HepG2 (cell line): ENCODE measurements at regions not wholly inside any gene's neighbourhood (a gene's known extent, or its start where the extent isn't known, plus 50 kb on each side); places are given as distances from the start of the nearest gene placed in this dataset.

ENCODE experiments used
- ATAC-seq: fragments of 200-7000 bp; cut with Tn5 transposase; 3 replicates; pipeline ENCODE4 v1.9.1; 2020; ENCODE audit warnings: mild to moderate bottlenecking, moderate library complexity
- BruUV-seq: library from RNA; stranded (reverse); fragments of 400-500 nt; replicated peaks from 2 replicates; lab custom pipeline; 2021; lab: Mats Ljungman, UMichigan
- CTCF ChIA-PET: fragments of 300-600 bp; formaldehyde crosslinking; extraction: SDS; loops from one replicate; lab custom pipeline; 2021; ENCODE audit warnings: low total read pairs, inconsistent platforms, low intra/inter-chr PET ratio; lab: Yijun Ruan, JAX
- POLR2A ChIA-PET: fragments of 350-600 bp; sonication (Branson Sonifier 250); formaldehyde crosslinking; loops from one replicate; lab custom pipeline; 2020; ENCODE audit warnings: antibody characterized with exemption, inconsistent platforms; lab: Yijun Ruan, JAX
- DNase-seq: peaks from one replicate; pipeline ENCODE4 v3.0.0-alpha.2; 2015; ENCODE audit warnings: low spot score
- FAIRE-seq: peaks from 3 replicates; lab custom pipeline; 2011; peaks lifted over from hg19 to GRCh38; lab: Jason Lieb, UNC
- H2AFZ ChIP-seq: one replicate; pipeline ENCODE4 v1.6.1; 2011; ENCODE audit warnings: low read length, inconsistent platforms
- H3K27ac ChIP-seq: fragments of 300-600 bp; 3 replicates; pipeline ENCODE4 v1.8.0; 2011; ENCODE audit warnings: mixed run types, mild to moderate bottlenecking, mixed read lengths, low read length, inconsistent platforms; ENCODE audit not compliant: insufficient read depth; ENCODE audit errors: extremely low read length
- H3K27me3 ChIP-seq, 2 experiments: fragments of 200-600 bp in 1 of 2; 2 replicates in 1 of 2; 3 replicates in 1 of 2; pipeline versions ENCODE4 v1.6.0 to v1.8.0; 2011; ENCODE audit warnings: low read length in 2 of 2, mild to moderate bottlenecking in 2 of 2, moderate library complexity in 2 of 2, inconsistent platforms in 1 of 2; ENCODE audit not compliant: insufficient read depth in 2 of 2, control insufficient read depth in 1 of 2
- H3K36me3 ChIP-seq, 2 experiments: fragments of 200-600 bp in 1 of 2; replicated peaks in 1 of 2; 2 replicates in 1 of 2; 3 replicates in 1 of 2; pipeline versions ENCODE4 v1.5.1 to v1.8.0; 2011; ENCODE audit warnings: low read length in 2 of 2, inconsistent platforms in 1 of 2; ENCODE audit not compliant: insufficient read depth in 2 of 2, control insufficient read depth in 1 of 2
- H3K4me1 ChIP-seq: 2 replicates; pipeline ENCODE4 v1.5.1; 2012; ENCODE audit warnings: low read length, inconsistent platforms; ENCODE audit not compliant: insufficient read depth
- H3K4me2 ChIP-seq: 2 replicates; pipeline ENCODE4 v1.6.0; 2011; ENCODE audit warnings: low read depth, low read length, inconsistent platforms
- H3K4me3 ChIP-seq, 3 experiments: fragments of 200-600 bp in 1 of 3; sonication (generic), shearing (Covaris generic) in 1 of 3; replicated peaks in 1 of 3; 2 replicates each; pipeline ENCODE4 v1.5.1; 2011 to 2016; ENCODE audit warnings: low read length in 3 of 3, inconsistent platforms in 2 of 3, low read depth in 2 of 3, mild to moderate bottlenecking in 2 of 3, control low read depth in 1 of 3, mixed read lengths in 1 of 3; ENCODE audit not compliant: insufficient read depth in 1 of 3
- H3K79me2 ChIP-seq: one replicate; pipeline ENCODE4 v1.6.1; 2011; ENCODE audit warnings: low read length, inconsistent platforms; ENCODE audit not compliant: insufficient read depth
- H3K9ac ChIP-seq: 2 replicates; pipeline ENCODE4 v1.6.0; 2011; ENCODE audit warnings: mild to moderate bottlenecking, low read depth, low read length, inconsistent platforms; ENCODE audit not compliant: insufficient read depth
- H3K9me3 ChIP-seq: 2 replicates; pipeline ENCODE4 v1.5.1; 2012; ENCODE audit warnings: mild to moderate bottlenecking, low read length
- H4K20me1 ChIP-seq: 2 replicates; pipeline ENCODE4 v1.6.0; 2011; ENCODE audit warnings: inconsistent platforms, mild to moderate bottlenecking, low read length, moderate library complexity; ENCODE audit not compliant: insufficient read depth
- DMAP1 ChIP-seq: IDR thresholded peaks from 2 replicates; pipeline ENCODE4 v1.6.1; 2016
- DPF2 ChIP-seq: sonication (generic); formaldehyde crosslinking; IDR thresholded peaks from 2 replicates; pipeline ENCODE4 v1.4.0; 2020; ENCODE audit warnings: mild to moderate bottlenecking, low read depth, missing genetic modification reagents, borderline replicate concordance
- ETV6 ChIP-seq: sonication (generic); formaldehyde crosslinking; conservative IDR thresholded peaks from 2 replicates; pipeline ENCODE4 v1.4.0; 2020; ENCODE audit warnings: missing genetic modification reagents
- FOSL2 ChIP-seq: sonication (generic); formaldehyde crosslinking; IDR thresholded peaks from 2 replicates; pipeline ENCODE4 v1.4.0; 2020; ENCODE audit warnings: missing genetic modification reagents
- GMEB2 ChIP-seq: IDR thresholded peaks from 2 replicates; pipeline ENCODE4 v1.6.1; 2016; ENCODE audit warnings: missing biosample characterization, missing genetic modification reagents, low read depth
- HCFC1 ChIP-seq: fragments of 150-350 bp; IDR thresholded peaks from 2 replicates; pipeline ENCODE4 v1.6.1; 2014; ENCODE audit warnings: low read depth, low read length
- KLF11 ChIP-seq: IDR thresholded peaks from 2 replicates; pipeline ENCODE4 v1.6.1; 2016; ENCODE audit warnings: missing compliant biosample characterization
- PAF1 ChIP-seq: IDR thresholded peaks from 2 replicates; pipeline ENCODE4 v1.6.1; 2016; ENCODE audit warnings: missing genetic modification reagents, missing compliant biosample characterization
- PHF21A ChIP-seq: sonication (generic); formaldehyde crosslinking; IDR thresholded peaks from 2 replicates; pipeline ENCODE4 v1.5.0; 2020; ENCODE audit warnings: mild to moderate bottlenecking, missing genetic modification reagents
- SALL1 ChIP-seq: sonication (generic); formaldehyde crosslinking; IDR thresholded peaks from 2 replicates; pipeline ENCODE4 v1.8.0; 2022; ENCODE audit warnings: mild to moderate bottlenecking, missing genetic modification reagents
- ZNF33B ChIP-seq: sonication (generic); formaldehyde crosslinking; IDR thresholded peaks from 2 replicates; pipeline ENCODE4 v1.5.1; 2020; ENCODE audit warnings: mild to moderate bottlenecking, missing genetic modification reagents
- ZNF546 ChIP-seq: sonication (generic); formaldehyde crosslinking; conservative IDR thresholded peaks from 2 replicates; pipeline ENCODE4 v1.8.1; 2023; ENCODE audit warnings: mild to moderate bottlenecking, missing genetic modification reagents
- ZNF605 ChIP-seq: sonication (generic); formaldehyde crosslinking; IDR thresholded peaks from 2 replicates; pipeline ENCODE4 v1.8.0; 2022; ENCODE audit warnings: mild to moderate bottlenecking, missing genetic modification reagents
- ZNF670 ChIP-seq: sonication (generic); formaldehyde crosslinking; IDR thresholded peaks from 2 replicates; pipeline ENCODE4 v1.8.0; 2022; ENCODE audit warnings: mild to moderate bottlenecking, missing genetic modification reagents, borderline replicate concordance
- ZNF674 ChIP-seq: sonication (generic); formaldehyde crosslinking; IDR thresholded peaks from 2 replicates; pipeline ENCODE4 v1.5.0; 2020; ENCODE audit warnings: low read depth, mild to moderate bottlenecking, missing genetic modification reagents
- WGBS: methylation state at CpG from one replicate; pipeline ENCODE4 v1.1.6; 2017; ENCODE audit warnings: low lambda C conversion rate; 5-methylcytosine and 5-hydroxymethylcytosine counted together
- in situ Hi-C: cut with HindIII; loops from 2 replicates; pipeline ENCODE4 v1.10.0; 2017; ENCODE audit warnings: low pct_unique_long_range_greater_than_20kb; ENCODE audit not compliant: extremely low pct_ligation_motif_present
- intact Hi-C: fragments of 100-400 bp; cut with micrococcal nuclease; formaldehyde crosslinking; loops from one replicate; pipeline ENCODE4 v1.10.0; 2022; ENCODE audit not compliant: unreplicated experiment
- TF ChIP-seq, protein P1 (sequence below): sonication (generic); formaldehyde crosslinking; IDR thresholded peaks from 2 replicates; pipeline ENCODE4 v1.5.0; 2020; ENCODE audit warnings: mild to moderate bottlenecking, missing genetic modification reagents
- TF ChIP-seq, protein P2 (sequence below): sonication (generic); formaldehyde crosslinking; IDR thresholded peaks from 2 replicates; pipeline ENCODE4 v1.4.0; 2020; ENCODE audit warnings: missing genetic modification reagents; ENCODE audit errors: not compliant biosample characterization

DNA sequence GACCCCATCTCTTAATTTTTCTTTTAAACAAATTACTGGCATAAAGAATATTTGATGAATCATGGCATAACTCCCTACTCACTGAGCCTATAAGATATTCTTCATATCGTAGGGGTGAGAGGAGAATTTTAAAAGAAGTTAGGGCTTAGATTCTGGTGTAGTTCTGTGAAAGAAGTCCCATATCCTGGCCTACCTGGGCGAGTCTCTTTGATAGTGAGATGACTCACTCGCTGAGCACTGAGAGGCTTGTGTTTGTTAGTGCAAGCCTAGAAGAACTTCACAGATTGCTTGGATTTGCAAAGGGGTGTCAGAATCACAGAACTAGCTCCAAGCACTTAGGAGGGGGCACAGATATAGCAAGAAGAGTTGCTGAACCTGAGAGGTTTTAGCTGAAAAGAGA, 133.8 kb upstream of the TMC3 start:
- Histone ChIP-seq H2AFZ (no peak overlapping the region), H3K9me3 (no peaks in the 10 kb centered on the region), H3K36me3 (no peaks in the 10 kb centered on the region), H3K4me3 (no peak overlapping the region), H3K79me2 (no peaks in the 10 kb centered on the region), H3K9ac (no peak overlapping the region), H3K4me1 (no peaks in the 10 kb centered on the region), H3K4me2 (no peak overlapping the region), H3K27me3 (no peaks in the 10 kb centered on the region), H4K20me1 (no peaks in the 10 kb centered on the region), H3K27ac (no peak overlapping the region)
- in situ Hi-C loops (no loop called here), intact Hi-C loops (no loop called here)
- DNase-seq (no peak), ATAC-seq (no peak), FAIRE-seq (no peak)
- CTCF ChIA-PET = no interaction called here
- TF ChIP-seq HCFC1 (no peak), DPF2 (CRISPR knock-in tag) (no peak), FOSL2 (CRISPR knock-in tag) (no peak), ZNF605 (CRISPR knock-in tag) (no peak), GMEB2 (CRISPR knock-in tag) (no peak), ZNF670 (CRISPR knock-in tag) (no peak), SALL1 (CRISPR knock-in tag) (no peak), ZNF674 (CRISPR knock-in tag) (no peak), DMAP1 (no peak), ZNF33B (CRISPR knock-in tag) (no peak), ETV6 (CRISPR knock-in tag) (no peak), PAF1 (CRISPR knock-in tag) (no peak), PHF21A (CRISPR knock-in tag) (no peak), KLF11 (CRISPR knock-in tag) (no peak), ZNF546 (CRISPR knock-in tag) (no peak)
- TF ChIP-seq, protein P1, sequence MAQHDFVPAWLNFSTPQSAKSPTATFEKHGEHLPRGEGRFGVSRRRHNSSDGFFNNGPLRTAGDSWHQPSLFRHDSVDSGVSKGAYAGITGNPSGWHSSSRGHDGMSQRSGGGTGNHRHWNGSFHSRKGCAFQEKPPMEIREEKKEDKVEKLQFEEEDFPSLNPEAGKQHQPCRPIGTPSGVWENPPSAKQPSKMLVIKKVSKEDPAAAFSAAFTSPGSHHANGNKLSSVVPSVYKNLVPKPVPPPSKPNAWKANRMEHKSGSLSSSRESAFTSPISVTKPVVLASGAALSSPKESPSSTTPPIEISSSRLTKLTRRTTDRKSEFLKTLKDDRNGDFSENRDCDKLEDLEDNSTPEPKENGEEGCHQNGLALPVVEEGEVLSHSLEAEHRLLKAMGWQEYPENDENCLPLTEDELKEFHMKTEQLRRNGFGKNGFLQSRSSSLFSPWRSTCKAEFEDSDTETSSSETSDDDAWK (CRISPR knock-in tag) = no peak
- TF ChIP-seq, protein P2, sequence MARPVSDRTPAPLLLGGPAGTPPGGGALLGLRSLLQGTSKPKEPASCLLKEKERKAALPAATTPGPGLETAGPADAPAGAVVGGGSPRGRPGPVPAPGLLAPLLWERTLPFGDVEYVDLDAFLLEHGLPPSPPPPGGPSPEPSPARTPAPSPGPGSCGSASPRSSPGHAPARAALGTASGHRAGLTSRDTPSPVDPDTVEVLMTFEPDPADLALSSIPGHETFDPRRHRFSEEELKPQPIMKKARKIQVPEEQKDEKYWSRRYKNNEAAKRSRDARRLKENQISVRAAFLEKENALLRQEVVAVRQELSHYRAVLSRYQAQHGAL = no peak
- POLR2A ChIA-PET = no interaction called here
- BruUV-seq = no TSS peak
- WGBS = 0% methylated on average over 3 of the region's 3 CpGs
